ENCODE measurements at regions not wholly inside any gene's neighbourhood (a gene's known extent, or its start where the extent isn't known, plus 50 kb on each side); places are given as distances from the start of the nearest gene placed in this dataset.

- no peaks in the 10 kb centered on the region for H3K9me2 ChIP-seq (replicated peaks; ENCODE audit: control insufficient read depth, low read length)
- H4K20me1 ChIP-seq (ENCODE audit: control insufficient read depth, insufficient read depth, low read depth, low read length) = no peaks in the 10 kb centered on the region
- H3F3A ChIP-seq (ENCODE audit: control insufficient read depth, insufficient read depth) = no peaks in the 10 kb centered on the region
- no peaks in the 10 kb centered on the region for H3K36me3 ChIP-seq (ENCODE audit: control insufficient read depth, low read length)
- H3K4me3 ChIP-seq (ENCODE audit: low read length) = no peak overlapping the region
- H3K27me3 ChIP-seq (ENCODE audit: control insufficient read depth, low read length) = 0 out of 2 replicates have a peak, but pooled peaks cover 3% of the 10 kb centered on the region
- no peaks in the 10 kb centered on the region for H3K9me3 ChIP-seq (ENCODE audit: control insufficient read depth, insufficient read depth, low read length)
- TF ChIP-seq EZH2phosphoT487 (IDR thresholded peaks at IDR 0.05; ENCODE audit: borderline replicate concordance, low read length) (no peak), CTCF (IDR thresholded peaks at IDR 0.05; ENCODE audit: low read depth, low read length, poor library complexity, severe bottlenecking) (no peak)
- no peak overlapping the region for H3K27ac ChIP-seq (ENCODE audit: low read depth, low read length)
- no peaks in the 10 kb centered on the region for H3K79me2 ChIP-seq (ENCODE audit: control insufficient read depth, low read length)
- H3K4me2 ChIP-seq (ENCODE audit: low read length) = no peak overlapping the region
- H3K4me1 ChIP-seq (ENCODE audit: control insufficient read depth, low read length) = no peaks in the 10 kb centered on the region
Measured at GRCh38 chr1:8139383-8139782, 113.3 kb upstream of the ERRFI1 start.

GRCh38 chr1:8138673-8139072 is 112.6 kb upstream of the ERRFI1 start:
- no peaks in the 10 kb centered on the region for H3K4me1 ChIP-seq (ENCODE audit: control insufficient read depth, low read length)
- H3K27ac ChIP-seq (ENCODE audit: low read depth, low read length) = no peak overlapping the region
- no peaks in the 10 kb centered on the region for H3K9me3 ChIP-seq (ENCODE audit: control insufficient read depth, insufficient read depth, low read length)

GRCh38 chr1:8137481-8138244 is 111.6 kb upstream of the ERRFI1 start:
- Histone ChIP-seq H3K9me3 (ENCODE audit: control insufficient read depth, insufficient read depth, low read length) (no peaks in the 10 kb centered on the region), H3K9me2 (replicated peaks; ENCODE audit: control insufficient read depth, low read length) (no peaks in the 10 kb centered on the region), H3K79me2 (ENCODE audit: control insufficient read depth, low read length) (no peaks in the 10 kb centered on the region), H3K4me1 (ENCODE audit: control insufficient read depth, low read length) (no peaks in the 10 kb centered on the region), H3K27ac (ENCODE audit: low read depth, low read length) (no peak overlapping the region), H3K36me3 (ENCODE audit: control insufficient read depth, low read length) (no peaks in the 10 kb centered on the region), H3K4me3 (ENCODE audit: low read length) (no peak overlapping the region), H3K4me2 (ENCODE audit: low read length) (no peak overlapping the region), H4K20me1 (ENCODE audit: control insufficient read depth, insufficient read depth, low read depth, low read length) (no peaks in the 10 kb centered on the region), H3K27me3 (ENCODE audit: control insufficient read depth, low read length) (no peaks in the 10 kb centered on the region), H3F3A (ENCODE audit: control insufficient read depth, insufficient read depth) (no peaks in the 10 kb centered on the region)
- TF ChIP-seq EZH2phosphoT487 (IDR thresholded peaks at IDR 0.05; ENCODE audit: borderline replicate concordance, low read length) = no peak
- TF ChIP-seq CTCF (IDR thresholded peaks at IDR 0.05; ENCODE audit: low read depth, low read length, poor library complexity, severe bottlenecking) = no peak

More at GRCh38 chr1:8138673-8139072, 112.6 kb upstream of the ERRFI1 start:
- Histone ChIP-seq H3K4me2 (ENCODE audit: low read length) (no peak overlapping the region), H3K9me2 (replicated peaks; ENCODE audit: control insufficient read depth, low read length) (no peaks in the 10 kb centered on the region), H4K20me1 (ENCODE audit: control insufficient read depth, insufficient read depth, low read depth, low read length) (no peaks in the 10 kb centered on the region), H3K79me2 (ENCODE audit: control insufficient read depth, low read length) (no peaks in the 10 kb centered on the region), H3K4me3 (ENCODE audit: low read length) (no peak overlapping the region), H3F3A (ENCODE audit: control insufficient read depth, insufficient read depth) (no peaks in the 10 kb centered on the region), H3K27me3 (ENCODE audit: control insufficient read depth, low read length) (0 out of 2 replicates have a peak, but pooled peaks cover 3% of the 10 kb centered on the region), H3K36me3 (ENCODE audit: control insufficient read depth, low read length) (no peaks in the 10 kb centered on the region)
- no peak for TF ChIP-seq CTCF (IDR thresholded peaks at IDR 0.05; ENCODE audit: low read depth, low read length, poor library complexity, severe bottlenecking)
- TF ChIP-seq EZH2phosphoT487 (IDR thresholded peaks at IDR 0.05; ENCODE audit: borderline replicate concordance, low read length) = no peak
